Activated naive CD4-positive, alpha-beta T cell treated with Interleukin-2 at 50 U/mL for 16 hours (primary cell): ENCODE measurements at regions not wholly inside any gene's neighbourhood (a gene's known extent, or its start where the extent isn't known, plus 50 kb on each side); places are given as distances from the start of the nearest gene placed in this dataset.
"Not testable (repeated sequence)": the region's sequence is repeated elsewhere in the genome, so short reads cannot be mapped to it uniquely, and the experiment has no call there.

Source experiments
- DNase-seq: peaks from one replicate; pipeline ENCODE4 v3.0.0-alpha.2; 2020

GRCh38 chr16:85204242-85205010, 92.2 kb upstream of the CIBAR2 start:
- DNase-seq = no peak

GRCh38 chr16:85205257-85205656, 93.0 kb upstream of the CIBAR2 start:
- DNase-seq = not testable (repeated sequence)

- no peak for DNase-seq
Measured at GRCh38 chr16:85205747-85206471, 93.6 kb upstream of the CIBAR2 start.

- DNase-seq = no peak
Measured at GRCh38 chr16:85206472-85207356, 94.4 kb upstream of the CIBAR2 start.

GRCh38 chr16:85207357-85207921, 95.2 kb upstream of the CIBAR2 start:
- DNase-seq = no peak

GRCh38 chr16:85208181-85208580, 95.9 kb upstream of the CIBAR2 start:
- no peak for DNase-seq

- no peak for DNase-seq
Measured at GRCh38 chr16:85208643-85209520, 96.6 kb upstream of the CIBAR2 start.

- DNase-seq = no peak
Measured at GRCh38 chr16:85209526-85210121, 97.4 kb upstream of the CIBAR2 start.

GRCh38 chr16:85210423-85211169, 98.3 kb upstream of the CIBAR2 start:
- DNase-seq = no peak

GRCh38 chr16:85211271-85211801, 99.1 kb upstream of the CIBAR2 start:
- DNase-seq = no peak

GRCh38 chr16:85213926-85214675, 101.8 kb upstream of the CIBAR2 start:
- no peak for DNase-seq

GRCh38 chr16:85215478-85216118, 103.3 kb upstream of the CIBAR2 start:
- DNase-seq = no peak

- no peak for DNase-seq
Measured at GRCh38 chr16:85216522-85217375, 104.5 kb upstream of the CIBAR2 start.

GRCh38 chr16:85220125-85220839, 108.0 kb upstream of the CIBAR2 start:
- DNase-seq = no peak

GRCh38 chr16:85220964-85221731, 108.9 kb upstream of the CIBAR2 start:
- DNase-seq = no peak

- no peak for DNase-seq
Measured at GRCh38 chr16:85221771-85222154, 109.5 kb upstream of the CIBAR2 start.
